NCI-H82 treated with DMSO at 0.1 percent for 48 hours (cell line): ENCODE measurements at regions not wholly inside any gene's neighbourhood (a gene's known extent, or its start where the extent isn't known, plus 50 kb on each side); places are given as distances from the start of the nearest gene placed in this dataset.
"Not testable (repeated sequence)": the region's sequence is repeated elsewhere in the genome, so short reads cannot be mapped to it uniquely, and the experiment has no call there.

Source experiments
- DNase-seq: peaks from one replicate; lab custom pipeline; 2025; ENCODE audit not compliant: unreplicated experiment; lab: John Stamatoyannopoulos, UW

- no peak for DNase-seq
Observed at GRCh38 chr13:86569119-86569518, 769.9 kb upstream of the SLITRK6 start.

DNA sequence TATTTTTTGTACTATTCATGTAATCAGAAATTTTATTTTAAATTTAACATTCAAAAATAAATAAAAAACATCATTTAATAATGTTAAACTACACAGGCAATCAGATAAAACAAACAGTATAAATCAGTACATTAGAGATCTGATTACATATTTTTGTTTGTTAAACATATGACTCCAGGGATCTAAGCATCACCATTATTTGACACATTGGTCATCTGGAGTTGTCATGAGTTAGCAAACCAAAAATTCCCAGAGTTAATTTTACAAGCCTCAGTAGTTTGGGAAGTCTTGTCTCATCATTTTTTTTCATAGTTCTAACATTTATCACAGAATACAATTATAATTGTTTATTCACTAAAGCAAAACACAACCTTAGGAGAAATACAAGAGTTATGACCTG, 770.8 kb upstream of the SLITRK6 start:
- DNase-seq = no peak

DNA sequence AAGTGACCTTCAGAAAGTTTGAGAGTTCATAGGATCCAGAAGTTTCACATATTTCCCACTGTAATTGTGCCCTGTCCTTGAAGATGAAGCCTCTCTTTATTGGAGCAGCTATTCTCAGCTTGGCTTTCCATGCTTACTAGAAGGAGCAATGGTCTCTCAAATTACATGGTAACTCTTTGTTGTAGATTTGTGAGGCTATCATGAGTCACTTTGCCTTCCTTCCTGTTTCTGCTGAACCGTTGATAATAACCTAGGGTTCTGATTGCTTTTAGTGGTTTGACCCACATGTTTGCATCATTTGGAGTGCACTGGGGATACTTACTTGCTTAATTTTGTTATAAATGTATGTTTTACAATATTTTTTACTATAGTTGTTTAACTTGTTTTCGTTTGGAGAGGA, 772.9 kb upstream of the SLITRK6 start:
- no peak for DNase-seq

DNA sequence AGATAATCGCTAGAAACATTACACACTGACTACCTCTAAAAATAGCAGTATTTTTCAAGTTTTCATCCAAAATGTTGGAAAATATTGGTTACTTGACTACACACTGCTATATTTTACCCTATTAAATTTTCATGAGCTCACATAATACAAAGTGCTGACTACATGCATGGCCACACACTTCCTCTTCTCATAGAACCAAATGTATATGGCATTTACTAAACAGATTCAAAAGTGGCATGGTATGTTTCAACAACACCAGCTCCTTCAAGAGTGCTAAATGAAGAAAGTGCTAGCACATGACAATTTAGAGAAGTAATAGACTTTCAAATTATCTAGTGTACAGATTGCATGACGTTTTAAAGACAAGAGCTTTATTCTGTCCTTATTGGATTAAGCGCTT, 780.4 kb upstream of the SLITRK6 start:
- peak; percentile 79 for DNase-seq

GRCh38 chr13:86581706-86582105, 782.5 kb upstream of the SLITRK6 start:
- DNase-seq = no peak

DNA sequence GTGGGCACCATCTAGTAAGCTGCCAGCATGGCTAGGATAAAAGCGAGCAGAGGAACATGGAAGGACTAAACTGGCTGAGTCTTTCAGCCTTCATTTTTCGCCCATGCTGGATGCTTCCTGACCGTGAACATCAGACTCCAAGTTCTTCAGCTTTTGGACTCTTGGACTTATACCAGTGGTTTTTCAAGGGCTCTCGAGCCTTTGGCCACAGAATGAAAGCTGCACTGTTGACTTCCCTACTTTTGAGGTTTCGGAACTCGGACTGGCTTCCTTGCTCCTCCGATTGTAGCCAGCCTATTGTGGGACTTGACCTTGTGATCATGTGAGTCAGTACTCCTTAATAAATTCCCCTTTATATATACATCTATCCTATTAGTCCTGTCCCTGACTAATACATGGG, 785.1 kb upstream of the SLITRK6 start:
- DNase-seq = no peak

GRCh38 chr13:86585835-86586234, 786.6 kb upstream of the SLITRK6 start:
- no peak for DNase-seq

- no peak for DNase-seq
Observed at GRCh38 chr13:86591862-86592261, 792.6 kb upstream of the SLITRK6 start.

GRCh38 chr13:86601351-86601750, 802.1 kb upstream of the SLITRK6 start:
- no peak for DNase-seq

DNA sequence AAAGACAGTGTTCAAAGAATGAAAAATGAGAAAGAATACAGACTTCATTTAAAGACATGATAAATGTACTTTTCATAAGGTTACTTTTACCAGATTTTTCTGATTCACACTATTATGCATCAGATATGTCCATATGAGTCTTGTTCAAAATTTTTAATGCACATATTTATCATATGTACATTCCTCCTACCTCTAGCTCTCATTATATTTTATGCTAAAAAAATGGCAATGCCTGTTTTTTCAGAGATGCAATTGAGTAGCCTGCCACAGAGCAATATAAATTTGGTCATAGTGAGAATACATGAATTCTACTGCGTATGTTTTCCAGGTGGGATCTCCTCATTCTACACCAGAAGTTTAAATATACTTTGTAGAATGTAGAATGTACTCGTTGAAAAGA, 807.0 kb upstream of the SLITRK6 start:
- DNase-seq = no peak

DNA sequence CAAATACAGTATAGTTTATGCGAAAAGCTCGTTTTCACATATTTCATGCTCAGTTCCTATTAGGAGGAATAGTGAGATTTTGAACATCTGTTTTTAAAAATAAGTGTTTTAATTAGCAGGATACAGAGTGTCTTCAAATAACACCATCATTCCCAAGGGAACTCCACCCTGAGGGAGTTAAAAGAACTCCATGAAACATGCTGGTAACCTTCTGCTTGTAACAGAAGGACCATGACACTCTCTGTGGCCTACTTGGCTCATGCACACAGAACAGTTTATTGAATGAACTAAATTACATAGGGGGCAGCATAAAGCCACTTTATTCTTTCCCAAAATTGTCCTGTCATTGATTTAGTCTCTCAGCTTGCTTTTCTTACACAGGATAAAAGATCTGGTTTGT, 809.5 kb upstream of the SLITRK6 start:
- no peak for DNase-seq

DNA sequence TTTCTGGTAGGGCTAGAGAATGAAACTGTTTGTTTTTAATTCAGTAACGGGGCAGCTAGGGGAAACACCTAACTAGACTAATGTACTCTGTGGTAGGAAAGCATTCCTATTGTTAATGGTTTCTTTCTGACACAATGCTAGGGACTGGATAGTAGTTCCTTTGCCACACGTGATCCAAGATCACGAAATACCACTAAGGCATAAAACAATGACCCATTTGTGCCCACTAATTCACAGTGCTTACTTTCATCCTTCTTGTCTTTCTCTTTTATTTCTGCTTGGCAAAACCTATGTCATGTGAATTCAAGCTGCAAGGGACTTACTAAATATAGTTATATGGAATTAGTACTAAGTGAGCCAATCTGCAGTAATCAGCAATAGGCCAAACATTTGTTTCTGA, 834.1 kb upstream of the SLITRK6 start:
- no peak for DNase-seq

GRCh38 chr13:86651171-86651570, 852.0 kb upstream of the SLITRK6 start:
- DNase-seq = not testable (repeated sequence)

- DNase-seq = no peak
Observed at GRCh38 chr13:86653009-86653408, 853.8 kb upstream of the SLITRK6 start.

DNA sequence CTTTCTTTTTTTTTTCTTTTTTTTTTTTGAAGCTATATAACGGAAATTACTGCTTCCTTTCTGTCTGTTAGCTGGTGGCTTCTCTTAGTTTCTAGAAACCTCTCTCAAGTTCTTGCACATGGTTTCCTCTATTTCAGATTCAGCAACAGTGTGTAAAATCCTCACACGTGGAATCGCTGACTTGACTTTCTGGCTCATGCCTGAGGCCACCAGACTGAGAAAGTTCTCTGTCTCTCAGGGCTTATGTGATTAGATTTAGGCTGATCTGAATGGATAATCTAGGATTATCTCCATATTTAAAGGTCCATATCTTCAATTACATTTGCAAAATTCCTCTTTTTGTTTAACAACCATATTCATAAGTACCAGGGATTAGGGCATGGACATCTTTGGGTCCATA, 856.3 kb upstream of the SLITRK6 start:
- peak; percentile 49 for DNase-seq

- DNase-seq = no peak
Observed at GRCh38 chr13:86660090-86660489, 860.9 kb upstream of the SLITRK6 start.

GRCh38 chr13:86665842-86666241, 866.6 kb upstream of the SLITRK6 start:
- DNase-seq = no peak

- DNase-seq = no peak
Observed at GRCh38 chr13:86673931-86674431, 874.8 kb upstream of the SLITRK6 start.

DNA sequence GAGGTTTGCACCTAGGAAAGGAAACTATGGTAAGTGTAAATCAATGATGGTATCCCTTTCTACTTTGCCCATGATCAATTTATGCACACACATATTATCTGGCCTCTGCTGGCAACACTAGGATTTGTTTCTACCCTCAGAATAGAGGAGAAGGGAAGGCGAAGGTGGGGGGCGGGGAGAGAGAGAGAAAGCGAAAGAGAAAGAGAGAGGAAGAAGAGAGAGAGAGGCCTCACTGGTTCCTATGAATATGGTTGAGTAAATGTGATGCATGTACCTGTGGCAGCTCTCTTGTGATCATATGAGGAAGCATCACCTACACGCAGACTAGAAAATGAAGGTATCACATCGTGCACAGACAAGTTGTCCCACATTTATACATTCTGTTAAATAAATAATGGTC, 882.0 kb upstream of the SLITRK6 start:
- DNase-seq = no peak

- no peak for DNase-seq
Observed at GRCh38 chr13:86684402-86684801, 885.2 kb upstream of the SLITRK6 start.

DNA sequence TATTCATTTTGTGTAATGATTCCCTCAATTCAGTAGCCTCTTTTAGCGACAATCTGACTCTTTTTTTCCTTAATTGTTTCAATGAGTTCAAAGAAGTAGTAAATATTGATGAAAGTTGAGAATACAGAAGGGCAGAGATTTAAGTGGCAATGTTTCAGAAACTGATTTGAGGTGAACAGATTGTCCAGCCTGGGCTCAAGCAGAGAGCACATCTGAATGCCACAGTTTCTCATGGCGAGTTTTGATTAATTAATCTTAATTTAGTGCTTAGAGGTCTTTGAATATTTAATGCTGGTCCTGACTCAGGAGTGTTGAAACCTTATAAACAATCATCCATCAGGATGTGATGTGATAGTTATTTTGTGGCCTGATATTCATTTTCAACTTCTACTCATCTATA, 890.7 kb upstream of the SLITRK6 start:
- no peak for DNase-seq

GRCh38 chr13:86692291-86692690, 893.1 kb upstream of the SLITRK6 start:
- no peak for DNase-seq

- no peak for DNase-seq
Observed at GRCh38 chr13:86710013-86710412, 910.8 kb upstream of the SLITRK6 start.

DNA sequence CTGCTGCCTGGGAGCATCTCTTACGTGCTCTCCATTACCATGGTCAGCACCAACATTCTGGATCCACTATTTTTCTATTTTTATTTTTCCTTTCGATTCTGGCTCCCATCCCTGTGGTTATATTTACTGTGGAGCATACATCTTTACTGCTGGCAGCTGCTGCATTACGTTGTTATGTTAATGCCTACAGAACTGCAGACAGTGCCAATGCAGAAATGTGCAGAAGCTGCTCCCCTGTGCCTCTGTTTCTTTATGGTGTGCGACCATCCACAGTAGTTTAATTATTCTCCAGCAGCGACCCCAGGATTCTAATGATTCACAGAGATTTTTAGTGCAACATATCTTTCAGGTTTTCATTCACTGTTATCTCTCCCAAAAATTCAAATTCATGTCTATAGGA, 911.7 kb upstream of the SLITRK6 start:
- DNase-seq = no peak
